Mucosa of gallbladder (tissue), 1 donor: ENCODE measurements at regions not wholly inside any gene's neighbourhood (a gene's known extent, or its start where the extent isn't known, plus 50 kb on each side); places are given as distances from the start of the nearest gene placed in this dataset.

Experiments used
- DNase-seq: peaks from one replicate; pipeline ENCODE4 v3.0.0-alpha.2; 2020; ENCODE audit warnings: low spot score
- donor health status: DM: no; HTN: no; CAD: no.

DNA sequence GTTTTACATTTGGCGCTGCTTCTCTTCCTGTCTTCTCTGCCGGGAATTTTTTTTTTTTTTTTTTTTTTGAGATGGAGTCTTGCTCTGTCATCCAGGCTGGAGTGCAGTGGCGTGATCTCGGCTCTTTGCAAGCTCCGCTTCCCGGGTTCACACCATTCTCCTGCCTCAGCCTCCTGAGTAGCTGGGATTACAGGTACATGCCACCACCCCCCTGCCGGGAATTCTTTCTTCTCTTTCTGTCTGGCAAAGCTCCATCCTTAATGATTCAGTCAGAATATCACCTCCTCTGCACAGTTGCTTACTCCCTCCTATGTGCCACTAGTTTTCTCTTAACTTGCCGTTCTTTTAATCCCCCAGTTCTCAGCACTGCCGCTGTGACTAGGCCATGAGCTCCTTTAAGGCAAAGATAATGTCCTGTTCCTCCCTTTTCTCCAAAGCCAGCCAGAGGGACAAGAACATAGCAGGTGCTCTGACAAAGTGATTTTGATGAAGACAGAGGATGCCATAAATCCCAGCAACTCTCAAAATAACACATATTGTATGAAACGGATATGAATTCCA, 112.1 kb upstream of the LRATD1 start:
- DNase-seq, result no peak

DNA sequence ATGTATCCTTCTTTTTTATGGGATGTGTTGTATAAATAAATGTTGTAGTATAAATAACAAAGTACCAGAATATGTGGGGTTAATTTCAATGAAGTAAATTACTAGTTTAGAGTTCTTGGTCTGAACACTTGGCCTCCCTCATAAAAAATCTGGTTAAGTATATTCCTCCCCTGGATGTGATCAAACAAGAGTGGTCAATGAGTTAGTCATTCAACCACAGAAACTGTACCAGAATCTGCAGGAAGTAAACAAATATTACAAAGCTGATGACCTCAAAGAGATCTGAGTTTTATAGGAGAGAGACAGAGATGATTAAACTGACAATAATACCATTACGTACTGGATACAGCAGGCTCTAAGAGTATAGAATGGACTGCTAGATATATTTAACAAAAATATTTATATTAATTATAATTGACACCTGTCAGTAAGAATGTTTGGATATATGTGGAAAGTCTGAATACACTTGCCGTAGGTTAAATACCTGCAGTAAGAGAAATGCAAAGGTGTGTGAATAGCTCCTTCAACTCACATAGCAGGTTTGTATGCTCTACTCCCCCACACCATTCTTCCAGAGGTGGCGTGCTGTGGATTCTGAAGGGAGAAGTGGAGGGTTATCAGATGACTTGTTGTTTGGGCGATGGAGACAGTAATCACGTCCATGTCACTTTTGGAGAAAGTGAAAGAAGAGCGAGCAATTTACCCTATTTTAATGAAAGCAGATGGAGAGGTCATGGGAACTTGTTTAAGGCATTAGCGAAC, 108.3 kb upstream of the LRATD1 start:
- no peak for DNase-seq

DNA sequence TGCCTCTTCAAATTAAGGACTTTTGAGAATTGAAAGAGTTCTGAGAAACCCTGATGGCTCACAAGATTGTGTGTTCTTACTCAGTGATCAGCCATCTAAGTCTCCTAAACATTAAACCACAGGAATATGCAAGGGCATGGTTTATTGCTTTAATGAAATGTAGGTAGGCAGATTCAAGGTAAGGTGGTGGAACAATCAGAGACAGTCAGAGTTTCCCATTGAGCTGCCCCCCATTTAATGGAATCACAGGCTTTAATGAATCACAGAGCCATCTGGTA, 107.8 kb upstream of the LRATD1 start:
- no peak for DNase-seq

DNA sequence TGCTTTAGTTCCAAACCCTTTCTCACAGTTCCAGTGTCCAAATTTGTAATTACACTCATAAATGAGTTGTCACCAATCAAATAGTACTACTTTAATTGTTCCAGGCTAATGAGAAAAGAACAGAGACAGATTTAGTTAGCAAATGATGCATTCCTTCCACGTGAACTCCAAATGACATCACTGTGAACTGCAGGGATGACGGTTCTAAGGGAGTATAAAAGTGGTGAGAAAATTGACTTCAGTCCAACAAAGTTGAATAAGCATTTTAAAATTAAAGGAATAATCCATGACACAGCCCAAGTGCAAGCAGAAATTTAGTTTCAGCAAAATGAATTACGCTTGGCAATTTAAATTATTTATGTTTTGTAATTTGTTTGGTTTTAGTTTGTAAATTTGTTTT, 102.0 kb upstream of the LRATD1 start:
- no peak for DNase-seq

DNA sequence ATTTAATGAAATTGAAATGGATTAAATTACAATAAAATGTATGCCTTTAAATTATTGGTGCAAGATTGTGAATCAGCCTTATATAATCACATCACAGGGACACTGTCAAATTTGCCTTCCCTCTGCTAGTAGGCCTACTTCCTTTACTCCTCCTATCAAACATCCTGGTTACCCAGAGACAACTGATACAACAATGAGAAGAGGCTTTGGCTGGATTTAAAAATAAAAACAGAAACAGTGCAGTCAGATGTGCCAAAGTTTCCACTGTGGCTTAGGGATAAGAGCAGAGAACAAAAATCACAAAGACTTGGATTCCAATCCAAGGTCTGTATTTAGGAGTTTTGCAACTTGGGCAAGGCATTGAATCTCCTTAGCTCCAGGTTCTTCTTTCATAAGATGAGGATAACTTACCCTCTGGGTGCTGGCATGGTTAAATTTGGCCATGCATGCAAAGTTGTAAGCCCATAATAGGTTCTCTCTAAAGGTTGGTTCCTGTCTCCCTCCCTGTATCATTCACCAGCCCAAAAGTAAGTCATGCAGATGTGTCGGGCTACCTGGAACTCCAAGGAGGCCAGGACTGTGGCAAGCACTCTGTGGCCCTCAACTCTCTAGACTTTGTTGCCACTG, 99.3 kb upstream of the LRATD1 start:
- no peak for DNase-seq

DNA sequence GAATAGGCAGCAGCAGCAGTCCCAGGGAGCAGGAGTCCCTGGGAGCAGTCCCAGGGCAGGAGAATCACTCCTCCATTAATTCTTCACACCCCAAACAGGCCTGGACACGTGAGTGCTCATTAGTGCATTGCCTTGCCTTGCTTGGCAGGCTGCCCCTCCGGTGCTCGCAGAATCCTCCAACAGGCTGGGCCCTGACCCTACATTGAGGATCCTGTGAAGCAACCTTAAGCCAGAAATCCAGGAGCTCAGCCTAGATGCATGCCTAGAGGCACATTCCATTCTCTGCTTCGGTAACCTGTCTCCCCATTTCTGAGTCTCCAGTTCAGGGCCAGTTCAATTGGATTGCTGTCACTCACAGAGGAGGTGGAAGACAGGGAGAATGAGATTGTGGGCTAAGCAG, 97.4 kb upstream of the LRATD1 start:
- no peak for DNase-seq

DNA sequence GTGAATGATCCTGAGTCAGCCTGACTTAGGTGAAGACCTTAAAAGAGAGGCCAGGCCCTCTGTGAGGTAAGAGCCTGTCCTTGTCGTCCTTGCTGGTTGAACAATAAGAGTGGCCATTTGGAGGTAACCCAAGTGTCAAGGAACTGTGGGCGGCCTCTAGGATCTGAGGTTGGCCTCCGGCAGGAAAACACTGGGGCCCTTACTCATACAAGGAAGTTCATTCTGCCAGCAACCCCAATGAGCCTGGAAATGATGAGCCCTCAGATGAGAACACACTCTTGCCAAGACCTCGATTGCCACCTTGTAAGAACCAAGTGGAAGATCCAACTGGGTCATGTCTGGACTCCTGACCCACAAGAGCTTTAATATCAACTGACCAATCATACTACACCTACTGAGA, 95.5 kb upstream of the LRATD1 start:
- DNase-seq, result no peak

DNA sequence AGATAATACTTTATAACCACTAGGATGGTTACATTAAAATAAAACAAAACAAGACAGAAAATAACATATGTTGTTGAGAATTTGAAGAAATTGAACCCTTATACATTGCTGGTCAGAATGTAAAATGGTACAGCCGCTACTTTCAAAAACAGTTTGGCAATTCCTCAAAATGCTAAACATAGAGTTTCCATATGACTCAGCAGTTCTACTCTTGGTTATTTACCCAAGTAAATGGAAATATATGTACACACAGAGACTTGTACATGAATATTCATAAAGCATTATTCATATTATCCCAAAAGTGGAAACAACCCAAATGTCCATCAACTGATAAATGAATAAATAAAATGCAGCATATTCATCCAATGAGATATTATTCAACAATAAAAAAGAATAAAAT, 92.5 kb upstream of the LRATD1 start:
- DNase-seq, result no peak

DNA sequence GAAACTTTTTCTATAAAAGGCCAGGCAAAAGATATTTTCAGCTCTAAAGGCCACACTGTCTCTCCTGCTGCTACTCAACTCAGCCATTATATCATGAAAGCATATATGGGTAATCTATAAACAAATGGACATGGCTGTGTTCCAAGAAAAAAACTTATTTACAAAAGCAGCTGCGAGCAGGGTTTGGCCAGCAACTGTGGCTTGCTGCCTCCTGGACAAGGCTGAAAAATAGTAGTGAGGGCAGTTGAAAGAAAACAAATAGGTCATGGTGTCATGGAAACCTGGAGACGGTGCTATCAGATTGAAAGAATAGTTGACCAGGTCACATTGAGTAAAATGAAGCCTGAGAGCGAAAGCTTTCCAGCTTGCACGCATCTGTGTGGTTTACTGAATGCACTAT, 89.2 kb upstream of the LRATD1 start:
- DNase-seq, result peak; percentile 11

DNA sequence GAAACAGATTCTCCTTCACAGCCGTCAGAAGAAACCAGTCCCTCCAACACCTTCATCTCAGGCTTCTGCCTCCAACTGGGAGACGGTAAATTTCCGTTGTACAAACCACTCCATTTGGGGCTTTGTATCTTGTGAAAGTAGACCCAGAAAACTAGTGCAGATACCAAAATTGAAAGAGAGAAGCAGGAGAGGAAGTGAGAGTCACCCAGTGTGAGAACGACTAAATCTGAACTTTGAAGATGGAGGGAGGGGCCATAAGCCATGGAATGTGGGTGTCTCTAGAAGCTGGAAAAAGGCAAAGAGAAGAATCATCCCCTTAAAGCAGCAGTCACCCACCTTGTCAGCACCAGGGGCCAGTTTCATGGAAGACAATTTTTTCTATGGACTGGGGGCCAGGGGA, 88.3 kb upstream of the LRATD1 start:
- DNase-seq, result no peak

DNA sequence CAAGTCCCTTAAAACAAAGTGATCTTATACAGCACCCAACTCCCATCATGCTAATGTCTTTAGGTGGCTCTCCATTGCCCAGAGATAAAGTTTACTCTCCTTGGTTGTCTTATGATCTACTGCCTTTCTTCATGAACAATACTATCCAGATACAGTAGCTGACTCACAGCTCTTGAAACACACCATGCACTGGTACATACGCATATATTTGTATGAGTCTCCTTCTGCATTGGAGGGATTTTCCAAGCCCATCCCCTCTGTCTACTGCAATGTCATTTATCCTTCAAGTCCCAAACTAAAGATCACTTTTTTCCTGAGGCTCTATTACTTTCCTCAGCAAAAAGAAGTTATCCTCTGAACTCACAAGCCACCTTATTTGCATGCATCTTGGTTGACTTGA, 84.7 kb upstream of the LRATD1 start:
- DNase-seq, result no peak

DNA sequence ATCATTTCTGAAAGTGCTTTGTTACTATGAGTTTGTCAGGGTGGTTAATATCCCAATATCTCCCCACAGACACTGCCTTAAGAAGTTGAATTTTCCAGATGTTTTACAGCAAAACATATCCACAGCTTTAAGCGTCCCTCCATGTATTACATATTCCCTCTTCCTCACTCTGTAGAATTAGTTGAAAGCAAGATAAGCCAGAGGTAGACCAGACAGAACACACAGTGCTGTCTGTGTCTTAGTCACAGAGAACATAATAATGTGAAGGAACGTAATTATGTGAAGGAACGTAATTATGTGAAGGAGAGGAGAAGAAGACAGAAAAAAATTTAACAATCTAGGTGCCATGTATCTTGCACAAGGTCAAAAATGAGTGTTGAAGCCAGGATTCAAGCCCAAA, 81.9 kb upstream of the LRATD1 start:
- no peak for DNase-seq

DNA sequence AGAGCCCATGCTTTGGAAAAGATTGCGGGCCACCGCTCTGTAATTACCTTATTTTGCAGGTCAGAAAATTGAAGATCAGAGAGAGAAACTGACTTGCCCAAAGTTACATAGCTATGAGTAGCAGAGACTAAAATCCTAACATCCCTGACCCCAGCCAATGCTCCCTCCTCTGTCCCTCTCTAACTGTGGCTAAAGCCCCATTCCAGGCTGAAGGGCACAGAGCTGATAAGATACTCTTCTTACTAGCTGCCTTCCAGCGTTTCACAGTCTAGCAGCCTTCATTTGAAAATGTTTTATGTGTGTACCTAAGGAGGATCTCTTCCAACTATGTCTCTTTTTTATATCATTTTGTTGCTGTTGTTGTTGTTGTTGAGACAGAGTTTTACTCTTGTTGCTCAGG, 81.4 kb upstream of the LRATD1 start:
- no peak for DNase-seq

DNA sequence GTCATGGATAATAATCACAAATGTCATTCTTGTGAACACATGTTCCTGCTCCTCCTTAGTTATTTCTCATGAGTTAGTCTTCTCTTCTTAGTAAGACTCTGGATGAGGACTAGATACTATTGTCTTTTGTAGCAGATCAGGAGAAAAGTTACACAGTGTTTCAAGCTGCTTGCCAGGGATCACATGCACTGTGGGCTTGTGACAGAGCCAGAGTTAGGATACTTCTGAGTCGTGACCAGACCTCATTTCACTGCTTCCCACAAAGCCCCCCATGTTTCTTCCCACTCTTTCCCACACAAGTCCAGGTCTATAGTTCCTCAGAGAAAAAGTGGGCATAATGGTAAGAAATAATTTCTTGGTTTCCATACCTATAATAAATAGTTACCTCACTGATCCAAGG, 80.2 kb upstream of the LRATD1 start:
- no peak for DNase-seq

DNA sequence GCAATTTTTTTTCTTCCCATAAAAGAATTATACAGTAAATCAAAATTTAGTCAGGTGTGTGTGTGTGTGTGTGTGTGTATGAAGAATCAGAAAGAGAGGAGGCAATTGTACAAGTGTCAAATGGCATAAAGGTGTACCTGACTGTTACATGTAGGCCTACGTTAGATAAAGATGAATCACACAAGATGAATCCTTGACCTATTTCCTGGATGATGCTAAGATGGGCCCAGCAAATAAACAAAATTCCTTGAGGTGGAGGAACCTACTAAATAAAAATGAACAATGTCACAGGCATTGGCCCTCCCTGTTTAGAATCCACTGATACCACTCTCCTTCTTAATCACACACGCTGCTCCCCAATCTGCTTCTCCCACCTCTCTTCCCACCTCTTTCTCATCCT, 79.7 kb upstream of the LRATD1 start:
- no peak for DNase-seq

DNA sequence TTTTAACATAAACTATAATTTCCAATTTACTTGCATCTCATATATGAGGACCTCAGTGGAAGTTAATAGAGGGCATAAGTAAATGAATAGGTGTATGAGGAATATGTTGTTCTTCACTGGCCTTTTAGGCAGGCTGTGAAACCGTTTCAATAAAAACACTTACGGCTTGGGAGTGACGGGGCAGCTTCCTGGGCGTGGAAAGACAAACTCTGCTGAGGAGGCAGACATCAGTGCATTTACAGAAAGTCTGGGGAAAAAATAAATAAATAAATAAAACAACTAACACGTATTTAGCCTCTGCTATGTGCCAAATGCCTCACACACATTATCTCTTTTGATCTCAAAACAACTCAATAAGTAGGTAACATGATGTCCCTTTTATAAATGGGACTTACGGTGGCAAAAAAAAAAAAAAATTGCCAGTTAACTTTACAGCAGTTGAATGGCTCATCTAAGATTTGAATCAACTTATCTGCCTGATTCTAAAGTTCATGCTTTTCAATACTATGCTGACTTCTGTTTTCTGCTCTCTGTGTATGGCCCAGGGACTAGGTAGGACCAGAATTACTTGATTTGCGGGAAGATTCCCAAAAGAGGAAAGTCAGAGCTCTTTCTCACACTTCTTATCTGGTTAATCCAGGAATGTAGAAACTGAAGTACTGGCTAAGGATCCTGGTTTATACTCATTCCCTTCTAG, 77.5 kb upstream of the LRATD1 start:
- DNase-seq, result no peak

DNA sequence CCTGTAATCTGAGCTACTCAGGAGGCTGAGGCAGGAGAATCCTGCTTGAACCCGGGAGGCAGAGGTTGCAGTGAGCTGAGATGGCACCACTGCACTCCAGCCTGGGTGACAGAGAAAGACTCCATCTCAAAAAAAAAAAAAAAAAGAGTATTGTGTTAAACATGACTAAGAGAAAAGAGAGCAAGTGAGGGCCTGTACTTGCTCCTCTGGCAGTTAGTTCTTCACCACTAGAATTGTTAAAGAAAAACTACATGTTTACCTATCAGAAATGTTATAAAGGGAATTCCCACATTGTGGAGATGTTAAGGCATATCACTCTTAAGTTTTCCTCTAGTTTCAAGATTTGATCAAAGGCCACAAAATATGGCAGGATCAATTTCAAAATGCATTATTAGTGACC, 75.4 kb upstream of the LRATD1 start:
- no peak for DNase-seq

DNA sequence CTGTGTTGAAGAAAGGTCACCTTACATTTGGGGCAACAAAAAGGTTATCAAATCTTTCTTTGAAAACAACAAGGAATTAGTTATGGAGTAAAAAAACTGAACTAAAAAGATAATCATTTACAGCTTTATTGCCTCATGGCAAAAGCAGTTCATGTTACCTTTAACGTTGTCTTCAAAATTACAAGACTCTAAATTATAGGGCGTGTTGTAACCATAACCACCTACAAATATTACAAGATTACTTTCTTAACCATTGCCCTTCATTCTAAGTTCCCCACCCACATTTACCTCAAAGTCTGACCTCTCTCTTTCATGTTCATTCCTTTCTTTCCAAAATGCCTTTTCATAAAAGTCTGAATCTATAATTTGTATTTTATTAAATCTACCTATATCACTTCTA, 74.6 kb upstream of the LRATD1 start:
- DNase-seq, result no peak

DNA sequence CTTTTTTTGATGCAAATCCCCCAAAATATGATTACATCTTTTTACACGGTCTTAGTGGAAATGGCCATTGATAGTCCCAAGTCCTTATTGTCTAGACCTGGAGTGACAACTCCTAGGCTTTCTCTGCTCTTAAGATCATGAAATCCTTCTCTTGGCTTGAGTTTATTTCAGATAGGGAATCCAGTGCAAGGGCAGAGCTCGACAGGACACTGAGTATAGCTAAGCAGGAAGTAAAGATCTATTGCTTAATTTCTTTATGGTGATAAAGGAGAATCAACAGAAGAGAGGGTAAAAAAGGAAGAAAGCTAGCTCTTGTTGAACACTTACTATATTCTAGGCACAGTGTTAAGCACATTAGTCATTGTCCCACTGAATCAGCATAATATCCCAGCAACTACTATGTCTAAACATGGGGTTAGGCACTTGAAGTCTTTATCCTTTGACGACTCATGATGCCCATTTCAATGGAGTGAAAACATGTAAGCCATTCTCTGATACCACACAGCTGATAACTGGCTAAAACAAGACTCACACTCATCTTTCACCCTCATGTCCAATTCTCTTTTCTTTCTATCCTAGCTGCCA, 74.1 kb upstream of the LRATD1 start:
- DNase-seq, result no peak

DNA sequence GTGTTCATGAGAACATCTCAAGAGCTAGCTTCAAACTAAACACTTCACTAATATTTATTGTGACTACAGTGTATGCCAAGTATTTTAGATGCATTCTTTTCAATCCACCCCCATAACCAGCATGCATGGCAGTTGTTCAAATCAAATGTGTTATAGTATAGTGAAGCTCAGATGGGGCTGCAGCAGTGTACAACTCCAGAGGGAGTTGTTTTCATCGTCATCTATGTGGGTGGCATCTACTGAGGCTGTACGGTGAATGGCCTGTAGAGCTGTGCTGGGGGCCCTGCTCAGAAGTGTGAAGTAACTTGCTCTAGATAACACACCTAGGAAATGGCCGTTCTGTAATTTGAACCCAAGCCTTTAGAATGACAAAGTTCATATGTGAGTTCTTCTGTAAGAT, 71.8 kb upstream of the LRATD1 start:
- DNase-seq, result no peak

DNA sequence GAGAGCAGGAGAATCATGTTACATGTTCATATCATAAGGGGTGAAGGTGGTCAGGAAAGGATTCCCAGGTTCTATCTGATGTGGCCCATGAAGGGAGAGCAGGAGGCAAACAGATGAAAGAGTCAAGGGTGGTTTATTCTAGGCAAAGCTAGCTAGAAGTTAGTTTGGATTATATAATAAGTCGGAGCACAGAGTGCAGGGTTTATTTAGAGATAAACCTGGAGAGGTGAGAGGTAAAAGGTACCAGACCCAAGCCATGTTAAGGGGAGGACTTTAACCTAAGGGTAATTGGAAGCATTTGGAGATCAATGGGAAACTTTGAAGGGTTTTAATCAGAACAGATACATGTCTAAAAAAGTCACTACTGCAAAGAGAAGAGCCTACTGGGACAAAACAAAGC, 69.2 kb upstream of the LRATD1 start:
- no peak for DNase-seq

DNA sequence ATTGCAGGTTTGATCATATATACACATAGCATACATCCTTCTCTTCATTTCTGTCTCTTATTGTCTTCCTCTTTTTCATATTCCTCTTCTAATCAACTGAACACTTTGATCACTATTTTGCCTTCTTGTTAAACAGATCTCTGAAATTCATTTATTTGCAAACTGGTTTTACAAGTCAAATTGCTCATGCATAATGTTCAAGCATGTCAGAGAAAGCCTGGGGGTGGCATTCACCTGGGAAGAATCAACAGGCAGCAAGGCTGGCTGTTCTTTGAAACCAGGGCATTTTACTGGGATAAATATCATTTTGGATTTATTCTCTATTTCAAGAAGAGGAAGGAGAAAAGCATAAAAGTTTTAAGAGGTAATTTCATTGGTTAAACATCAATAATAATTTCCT, 66.9 kb upstream of the LRATD1 start:
- DNase-seq, result no peak

DNA sequence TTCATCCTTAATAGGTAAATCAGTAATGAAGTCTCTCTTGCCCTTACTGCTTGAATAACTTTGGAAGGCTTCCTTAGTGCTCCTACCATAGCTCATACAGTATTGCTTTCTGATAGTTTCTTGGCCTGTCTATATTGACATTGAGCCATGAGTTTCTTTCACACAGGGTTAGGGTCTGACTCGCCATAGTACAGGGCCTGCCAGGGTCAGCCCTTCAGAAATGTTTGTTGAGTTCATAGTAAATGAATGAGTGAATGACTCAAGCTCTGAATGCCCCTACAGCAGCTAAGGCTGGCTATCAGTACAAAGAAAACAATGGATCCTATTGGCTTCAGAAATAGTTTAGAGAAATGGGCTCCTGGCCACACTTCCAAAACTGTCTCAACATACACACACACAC, 65.0 kb upstream of the LRATD1 start:
- no peak for DNase-seq
